ENCODE measurements at regions not wholly inside any gene's neighbourhood (a gene's known extent, or its start where the extent isn't known, plus 50 kb on each side); places are given as distances from the start of the nearest gene placed in this dataset.
A peak's percentile ranks its signal among the peaks of the same experiment; 100 is the strongest.
"Not testable (repeated sequence)": the region's sequence is repeated elsewhere in the genome, so short reads cannot be mapped to it uniquely, and the experiment has no call there.

GRCh38 chr3:18738393-18739098 is 313.4 kb upstream of the SATB1 start:
- DNase-seq: no peak

DNA sequence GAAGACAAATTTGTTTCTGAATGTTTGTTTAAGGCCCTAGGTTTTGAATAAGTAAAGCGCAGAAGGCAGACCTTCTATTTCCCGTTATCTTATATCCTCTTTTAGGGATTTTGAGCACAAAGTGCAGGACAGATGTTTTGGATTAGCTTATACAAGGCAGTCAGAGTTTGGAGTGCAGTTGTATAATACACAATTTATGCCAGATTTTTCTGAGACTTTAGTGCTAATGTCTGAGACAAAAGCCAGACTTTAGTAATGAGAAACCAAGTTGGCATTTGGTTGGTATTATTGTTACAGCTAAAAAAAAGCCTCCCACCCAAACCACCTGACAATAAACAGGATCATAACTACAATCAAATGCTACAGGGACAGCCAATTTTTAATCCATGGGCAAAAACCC is 309.9 kb upstream of the SATB1 start:
- no peak for DNase-seq

GRCh38 chr3:18734309-18734708 is 309.2 kb upstream of the SATB1 start:
- no peak for DNase-seq

- DNase-seq: peak in 1 of 51 donors; percentile 5
Measured at GRCh38 chr3:18732474-18732873, 307.3 kb upstream of the SATB1 start.

- no peak for DNase-seq
Measured at GRCh38 chr3:18730491-18730890, 305.4 kb upstream of the SATB1 start.

GRCh38 chr3:18729671-18730070 is 304.5 kb upstream of the SATB1 start:
- no peak for DNase-seq

DNA sequence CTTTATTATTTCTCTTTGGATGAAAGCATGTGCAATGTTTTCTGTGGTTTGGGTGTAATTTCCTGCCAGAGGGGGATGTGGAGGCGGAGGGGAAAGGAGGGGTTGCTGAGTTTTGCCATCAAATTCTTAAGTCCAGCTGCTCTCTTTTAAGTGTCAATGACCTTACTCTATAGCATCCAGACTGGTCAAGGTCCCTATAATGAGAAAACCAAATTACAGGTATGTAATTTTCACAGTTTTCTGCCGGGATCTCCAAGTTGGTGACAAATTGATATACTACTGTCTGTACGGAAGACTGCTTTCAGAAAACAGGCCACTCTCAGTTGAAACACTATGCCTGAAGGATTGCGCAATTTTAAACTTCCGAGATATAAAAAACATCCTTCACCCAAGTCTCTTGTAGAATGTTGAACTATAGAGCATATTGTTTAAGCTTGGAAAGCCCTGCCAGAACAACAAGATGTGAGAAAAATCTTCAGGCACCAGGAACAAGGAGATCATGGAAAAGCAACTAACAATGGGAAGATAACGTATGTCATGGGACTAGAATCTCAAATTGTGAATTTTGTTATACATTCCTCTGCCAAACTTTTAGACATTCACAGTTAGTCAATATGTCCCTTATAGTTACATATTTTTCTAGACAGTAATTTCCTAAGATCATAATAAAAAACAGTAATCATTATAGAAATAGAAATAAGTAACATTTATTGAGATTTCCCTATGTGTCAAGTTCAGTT is 300.7 kb upstream of the SATB1 start:
- no peak for DNase-seq

GRCh38 chr3:18724456-18724855 is 299.3 kb upstream of the SATB1 start:
- no peak for DNase-seq

DNA sequence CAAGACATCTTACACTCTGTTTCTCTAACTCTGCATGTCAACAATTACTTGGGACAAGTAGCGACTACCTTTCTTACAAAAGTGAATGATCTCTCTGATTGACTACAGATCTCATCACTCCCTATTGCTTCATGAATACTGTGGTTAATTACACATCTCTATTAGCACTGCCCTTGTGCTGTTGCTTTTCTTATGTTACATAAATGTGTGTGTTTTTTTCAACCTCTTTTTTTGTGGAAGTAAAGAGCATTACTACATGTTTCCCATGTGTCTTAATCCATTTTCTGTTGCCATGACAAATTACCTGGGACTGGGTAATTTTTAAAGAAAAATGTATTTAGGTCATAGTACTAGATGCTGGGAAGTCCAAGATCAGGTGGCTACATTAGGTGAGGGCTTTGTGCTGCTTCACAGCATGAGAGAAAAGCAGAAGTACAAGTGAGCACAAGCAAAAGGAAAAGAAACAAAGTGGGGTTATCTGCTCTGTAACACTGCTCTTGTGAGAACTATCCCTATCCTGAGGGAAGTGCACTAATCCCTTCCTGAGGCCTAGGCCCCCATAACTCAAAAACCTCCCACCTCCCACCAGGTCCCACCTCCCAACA is 298.2 kb upstream of the SATB1 start:
- no peak for DNase-seq

- no peak for DNase-seq
Measured at GRCh38 chr3:18720543-18720942, 295.4 kb upstream of the SATB1 start.

DNA sequence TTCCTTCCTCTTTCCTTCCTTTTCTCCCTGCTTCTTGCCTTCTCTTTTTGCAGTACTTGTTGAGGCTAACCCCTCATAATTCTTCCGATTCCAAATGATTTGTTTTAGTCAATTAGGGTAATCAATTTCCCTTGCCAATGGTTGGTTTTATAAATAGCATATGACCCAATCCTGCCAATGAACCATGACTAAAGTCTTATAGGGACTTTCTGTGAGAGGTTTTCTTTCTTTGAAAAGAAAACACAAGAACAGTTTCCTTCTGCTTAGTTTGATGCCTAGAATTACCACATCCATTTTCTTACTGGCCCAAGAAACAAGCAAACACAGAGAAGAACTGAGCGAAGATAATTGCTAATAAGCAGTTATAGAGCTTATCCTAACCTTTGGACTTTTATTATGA is 292.5 kb upstream of the SATB1 start:
- peak in 1 of 51 donors; percentile 12 for DNase-seq

DNA sequence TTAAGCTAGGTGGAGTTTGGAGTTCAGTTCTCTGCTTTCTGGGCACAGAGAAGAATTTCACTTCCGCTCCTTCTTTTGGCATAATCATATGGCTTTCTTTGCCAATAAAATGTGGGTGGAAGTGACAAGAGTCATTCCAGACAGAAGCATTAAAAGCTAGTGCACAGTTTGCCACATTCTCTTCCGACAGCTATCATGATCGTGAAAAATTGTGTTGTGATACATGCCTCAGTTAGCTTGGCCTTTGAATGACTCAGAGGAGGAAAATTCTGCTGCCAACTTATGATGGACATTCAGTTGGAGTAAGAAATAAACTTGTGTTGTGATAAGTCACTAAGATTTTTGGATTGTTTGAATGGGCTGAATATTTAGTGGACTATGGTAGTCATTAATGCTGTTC is 291.7 kb upstream of the SATB1 start:
- DNase-seq: no peak

GRCh38 chr3:18716101-18716500 is 291.0 kb upstream of the SATB1 start:
- DNase-seq: no peak

DNA sequence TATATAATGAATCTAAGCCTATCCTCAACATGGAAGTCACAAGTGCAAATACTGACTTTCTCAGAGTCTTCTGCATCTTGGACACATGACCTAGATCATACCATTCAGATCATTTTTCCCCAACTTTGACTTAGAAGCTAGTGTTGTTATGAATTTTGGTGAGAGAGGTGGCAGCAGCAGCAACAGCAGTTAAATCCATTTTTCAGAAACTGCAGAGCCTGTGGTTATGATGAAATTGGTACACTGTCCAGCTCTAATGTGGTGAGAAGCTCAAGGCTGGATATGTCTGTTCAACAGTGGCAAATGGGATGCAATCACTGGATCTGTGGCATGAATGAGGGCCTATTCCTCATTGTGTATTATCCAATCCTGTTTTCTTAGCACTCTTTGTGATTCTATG is 290.1 kb upstream of the SATB1 start:
- no peak for DNase-seq

DNA sequence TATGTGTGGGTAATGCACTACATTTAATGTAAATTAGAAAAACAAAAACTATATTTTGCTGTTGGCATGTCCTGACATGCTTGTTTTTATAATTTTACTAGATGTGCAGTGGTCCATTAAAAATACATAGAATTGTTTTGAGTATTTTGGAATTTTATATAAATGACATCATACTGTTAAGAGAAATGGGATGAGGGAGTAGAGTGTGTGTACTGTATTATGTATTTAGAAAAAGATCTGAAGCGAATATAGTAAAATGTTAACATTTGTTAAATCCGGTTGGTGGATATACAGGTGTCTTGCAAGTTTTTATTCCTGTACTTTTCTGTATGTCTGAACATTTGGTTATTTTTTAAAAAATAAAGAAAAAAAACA is 288.4 kb upstream of the SATB1 start:
- no peak for DNase-seq

GRCh38 chr3:18712713-18713576 is 287.8 kb upstream of the SATB1 start:
- no peak for DNase-seq

DNA sequence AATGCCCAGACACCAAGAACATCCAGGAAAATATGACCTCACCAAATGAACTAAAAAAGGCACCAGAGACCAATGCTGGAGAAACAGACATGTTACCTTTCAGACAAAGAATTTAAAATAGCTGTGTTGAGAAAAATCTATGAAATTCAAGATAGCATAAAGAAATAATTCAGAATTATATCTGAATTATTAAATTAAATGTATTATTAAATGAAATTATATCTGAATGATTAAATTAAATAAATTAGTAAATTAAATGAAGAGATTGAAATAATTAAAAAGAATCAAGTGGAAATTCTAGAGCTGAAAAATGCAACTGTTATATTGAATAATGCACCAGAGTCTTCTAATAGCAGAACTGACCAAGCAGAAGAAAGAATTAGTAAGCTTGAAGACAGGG is 279.2 kb upstream of the SATB1 start:
- no peak for DNase-seq

DNA sequence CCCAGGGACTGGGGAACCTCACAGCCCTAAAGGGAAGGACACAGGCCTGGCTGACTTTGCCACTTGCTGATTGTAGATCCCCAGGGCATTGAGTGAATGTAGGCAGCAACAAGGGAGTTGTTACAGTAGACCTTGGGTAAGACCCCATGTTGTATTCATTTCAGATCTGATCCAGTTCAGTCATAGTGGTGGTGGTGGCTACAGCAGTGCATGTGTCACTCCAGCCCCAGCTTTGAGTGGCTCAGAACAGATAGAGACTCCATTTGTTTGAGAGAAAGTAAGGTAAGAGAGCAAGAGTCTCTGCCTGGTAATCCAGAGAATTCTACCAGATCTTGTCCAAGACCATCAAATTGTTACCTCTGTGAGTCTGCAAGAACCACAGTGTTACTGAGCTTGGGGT is 278.7 kb upstream of the SATB1 start:
- no peak for DNase-seq

GRCh38 chr3:18693588-18694329 is 268.6 kb upstream of the SATB1 start:
- DNase-seq: not testable (repeated sequence)

- DNase-seq: no peak
Measured at GRCh38 chr3:18687286-18687685, 262.1 kb upstream of the SATB1 start.

DNA sequence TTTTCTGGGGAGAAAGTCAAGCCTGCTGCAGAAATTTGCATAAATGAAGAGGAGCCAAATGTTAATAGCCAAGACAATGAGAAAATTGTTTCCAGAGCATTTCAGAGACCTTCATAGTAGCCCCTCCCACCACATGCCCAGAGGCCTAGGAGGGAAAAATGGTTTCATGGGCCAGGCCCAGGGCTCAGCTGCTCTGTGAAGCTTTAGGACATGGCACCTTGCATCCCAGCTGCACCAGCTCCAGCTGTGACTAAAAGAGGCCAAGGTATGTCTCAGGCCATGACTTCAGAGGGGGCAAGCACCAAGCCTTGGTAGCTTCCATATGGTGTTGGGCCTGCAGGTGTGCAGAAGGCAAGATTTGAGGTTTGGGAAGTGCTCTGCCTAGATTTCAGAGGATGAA is 258.8 kb upstream of the SATB1 start:
- no peak for DNase-seq

Measured in hypothalamus (tissue), 51 donors.